H1 (cell line): ENCODE measurements at regions not wholly inside any gene's neighbourhood (a gene's known extent, or its start where the extent isn't known, plus 50 kb on each side); places are given as distances from the start of the nearest gene placed in this dataset.

ENCODE experiments used
- CTCF ChIA-PET: fragments of 300-600 bp; sonication (Branson Sonifier 250); formaldehyde crosslinking; loops from one replicate; lab custom pipeline; 2021; ENCODE audit not compliant: partially characterized antibody; lab: Charles Lee
- POLR2A ChIA-PET: fragments of 300-600 bp; sonication (Branson Sonifier 250); formaldehyde crosslinking; loops from one replicate; lab custom pipeline; 2021; ENCODE audit warnings: inconsistent platforms; ENCODE audit not compliant: partially characterized antibody; lab: Charles Lee
- DNase-seq, 2 experiments: peaks; one replicate each; pipeline versions ENCODE4 v3.0.0 to v3.0.0-alpha.2; 2010 to 2022; ENCODE audit warnings: low spot score in 2 of 2, low read depth in 1 of 2, mixed read lengths in 1 of 2
- FAIRE-seq: peaks from 2 replicates; lab custom pipeline; 2011; peaks lifted over from hg19 to GRCh38; lab: Jason Lieb, UNC
- H2AFZ ChIP-seq: 2 replicates; pipeline ENCODE4 v1.8.1; 2012; ENCODE audit warnings: low read length, inconsistent platforms
- H2AK5ac ChIP-seq: 2 replicates; pipeline ENCODE4 v1.6.1; 2013; ENCODE audit warnings: low read depth, low read length
- H2BK120ac ChIP-seq: replicated peaks from 2 replicates; pipeline ENCODE3; 2013; ENCODE audit warnings: low read depth, low read length, inconsistent platforms
- H2BK12ac ChIP-seq: 2 replicates; pipeline ENCODE4 v1.6.1; 2013; ENCODE audit warnings: low read depth, low read length
- H2BK15ac ChIP-seq: 2 replicates; pipeline ENCODE4 v1.6.1; 2013; ENCODE audit warnings: low read length
- H2BK20ac ChIP-seq: 2 replicates; pipeline ENCODE4 v1.6.1; 2013; ENCODE audit warnings: low read length
- H2BK5ac ChIP-seq: 2 replicates; pipeline ENCODE4 v1.6.1; 2013; ENCODE audit warnings: low read depth, low read length
- H3K14ac ChIP-seq: 2 replicates; pipeline ENCODE4 v1.6.1; 2013; ENCODE audit warnings: inconsistent platforms; ENCODE audit not compliant: insufficient read length
- H3K18ac ChIP-seq: 2 replicates; pipeline ENCODE4 v1.6.1; 2013; ENCODE audit warnings: low read length; ENCODE audit errors: extremely low read depth
- H3K23ac ChIP-seq: 2 replicates; pipeline ENCODE4 v1.6.1; 2013; ENCODE audit warnings: inconsistent platforms; ENCODE audit not compliant: insufficient read length
- H3K23me2 ChIP-seq: 2 replicates; pipeline ENCODE4 v1.6.1; 2013; ENCODE audit warnings: low read depth, low read length
- H3K27ac ChIP-seq: 2 replicates; pipeline ENCODE4 v1.6.1; 2011; ENCODE audit warnings: low read depth, low read length, inconsistent platforms
- H3K27me3 ChIP-seq, 4 experiments: replicated peaks in 1 of 4; 1 replicate in 1 of 4; 2 replicates in 3 of 4; pipeline versions ENCODE4 v1.6.1 to v1.8.1; 2011 to 2013; ENCODE audit warnings: low read length in 3 of 4, mild to moderate bottlenecking in 3 of 4, inconsistent platforms in 2 of 4, mixed read lengths in 2 of 4, moderate library complexity in 1 of 4; ENCODE audit not compliant: control insufficient read depth in 3 of 4, insufficient read depth in 3 of 4; ENCODE audit errors: extremely low read depth in 1 of 4
- H3K36me3 ChIP-seq, 4 experiments: 2 replicates each; pipeline versions ENCODE4 v1.6.1 to v1.8.1; 2011 to 2013; ENCODE audit warnings: mild to moderate bottlenecking in 4 of 4, low read length in 3 of 4, moderate library complexity in 2 of 4, control low read depth in 1 of 4, inconsistent platforms in 1 of 4; ENCODE audit not compliant: insufficient read depth in 4 of 4, control insufficient read depth in 2 of 4
- H3K4ac ChIP-seq: replicated peaks from 2 replicates; pipeline ENCODE3; 2013; ENCODE audit warnings: low read length, low read depth, mixed read lengths, inconsistent platforms; ENCODE audit not compliant: insufficient read length
- H3K4me1 ChIP-seq, 4 experiments: replicated peaks in 1 of 4; 1 replicate in 1 of 4; 2 replicates in 3 of 4; pipeline versions ENCODE4 v1.6.1 to v1.8.1; 2011 to 2013; ENCODE audit warnings: low read length in 3 of 4, inconsistent platforms in 2 of 4, mixed read lengths in 1 of 4; ENCODE audit not compliant: insufficient read depth in 4 of 4, control insufficient read depth in 3 of 4
- H3K4me2 ChIP-seq, 2 experiments: 2 replicates each; pipeline versions ENCODE4 v1.6.1 to v1.8.1; 2011 to 2013; ENCODE audit warnings: low read depth in 2 of 2, low read length in 2 of 2, control low read depth in 1 of 2, inconsistent platforms in 1 of 2, mild to moderate bottlenecking in 1 of 2; ENCODE audit not compliant: insufficient read depth in 1 of 2
- H3K4me3 ChIP-seq, 4 experiments: fragments of 200-600, 300-600 bp in 1 of 4; sonication (generic), shearing (Covaris generic), sonication (Bioruptor Twin) in 1 of 4; 2 replicates each; pipeline versions ENCODE4 v1.5.1 to v1.8.1; 2011 to 2016; ENCODE audit warnings: low read length in 4 of 4, low read depth in 3 of 4, control low read depth in 2 of 4, inconsistent platforms in 2 of 4, mild to moderate bottlenecking in 2 of 4, mixed read lengths in 1 of 4, moderate library complexity in 1 of 4; ENCODE audit not compliant: insufficient read depth in 2 of 4; ENCODE audit errors: extremely low read depth in 1 of 4
- H3K56ac ChIP-seq: replicated peaks from 2 replicates; pipeline ENCODE3; 2013; ENCODE audit warnings: low read depth, mild to moderate bottlenecking, mixed read lengths, low read length, inconsistent platforms; ENCODE audit not compliant: insufficient read length
- H3K79me1 ChIP-seq: 2 replicates; pipeline ENCODE4 v1.6.1; 2013; ENCODE audit warnings: low read depth, low read length, control low read depth
- H3K79me2 ChIP-seq, 2 experiments: 2 replicates each; pipeline versions ENCODE4 v1.6.1 to v1.8.1; 2012 to 2013; ENCODE audit warnings: low read length in 2 of 2, mild to moderate bottlenecking in 2 of 2, inconsistent platforms in 1 of 2; ENCODE audit not compliant: insufficient read depth in 2 of 2, control insufficient read depth in 1 of 2
- H3K9ac ChIP-seq, 4 experiments: replicated peaks in 1 of 4; 1 replicate in 1 of 4; 2 replicates in 3 of 4; pipeline versions ENCODE4 v1.6.1 to v1.8.1; 2011 to 2013; ENCODE audit warnings: low read depth in 3 of 4, low read length in 3 of 4, control low read depth in 2 of 4, mild to moderate bottlenecking in 2 of 4, moderate library complexity in 2 of 4, inconsistent platforms in 1 of 4; ENCODE audit errors: extremely low read depth in 1 of 4
- H3K9me3 ChIP-seq, 2 experiments: 2 replicates each; pipeline versions ENCODE4 v1.6.1 to v1.8.1; 2012 to 2013; ENCODE audit warnings: mild to moderate bottlenecking in 2 of 2, moderate library complexity in 2 of 2, control low read depth in 1 of 2, inconsistent platforms in 1 of 2, low read depth in 1 of 2, low read length in 1 of 2, mixed read lengths in 1 of 2; ENCODE audit not compliant: insufficient read depth in 2 of 2
- H4K20me1 ChIP-seq, 2 experiments: replicated peaks in 1 of 2; 2 replicates each; pipeline versions ENCODE3 to v1.8.1; 2011 to 2013; ENCODE audit warnings: inconsistent platforms in 2 of 2, low read length in 2 of 2, mild to moderate bottlenecking in 1 of 2; ENCODE audit not compliant: insufficient read depth in 2 of 2, control insufficient read depth in 1 of 2
- H4K5ac ChIP-seq: 2 replicates; pipeline ENCODE4 v1.6.1; 2013; ENCODE audit warnings: low read length, low read depth, mixed read lengths, inconsistent platforms; ENCODE audit not compliant: insufficient read length
- H4K8ac ChIP-seq: 2 replicates; pipeline ENCODE4 v1.8.0; 2013; ENCODE audit warnings: mild to moderate bottlenecking, moderate library complexity, low read length, inconsistent platforms; ENCODE audit not compliant: insufficient read depth; ENCODE audit errors: extremely low read depth
- H4K91ac ChIP-seq: replicated peaks from 2 replicates; pipeline ENCODE3; 2013; ENCODE audit warnings: low read length, mixed read lengths, inconsistent platforms; ENCODE audit not compliant: insufficient read length
- ATF2 ChIP-seq: IDR thresholded peaks from 2 replicates; pipeline ENCODE4 v1.6.1; 2012; ENCODE audit warnings: low read length, inconsistent platforms
- KDM4A ChIP-seq: IDR thresholded peaks from one replicate; pipeline ENCODE4 v1.7.1; 2012; ENCODE audit warnings: low read depth, mild to moderate bottlenecking, moderate library complexity, low read length, inconsistent platforms; ENCODE audit not compliant: severe bottlenecking
- RBBP5 ChIP-seq: IDR thresholded peaks from 2 replicates; pipeline ENCODE4 v1.7.1; 2012; ENCODE audit warnings: low read depth, mild to moderate bottlenecking, inconsistent platforms, low read length, moderate library complexity, borderline replicate concordance
- SIRT6 ChIP-seq: IDR thresholded peaks from one replicate; pipeline ENCODE4 v1.7.1; 2012; ENCODE audit warnings: low read length, inconsistent platforms
- SIX5 ChIP-seq: IDR thresholded peaks from 2 replicates; pipeline ENCODE4 v1.6.1; 2011; ENCODE audit warnings: mild to moderate bottlenecking, low read depth, low read length
- TCF12 ChIP-seq: IDR thresholded peaks from 2 replicates; pipeline ENCODE4 v1.6.1; 2011; ENCODE audit warnings: low read depth, mild to moderate bottlenecking, low read length
- USF2 ChIP-seq: IDR thresholded peaks from 2 replicates; pipeline ENCODE4 v1.6.1; 2011; ENCODE audit warnings: low read length, improper control_type of control experiment
- WGBS, 2 experiments: shearing (Covaris generic) in 1 of 2; methylation state at CpG; one replicate each; pipeline versions ENCODE4 v1.1.6 to v1.1.7; 2013 to 2015; ENCODE audit warnings: low lambda C conversion rate in 2 of 2, mixed read lengths in 2 of 2, inconsistent platforms in 1 of 2, low coverage in 1 of 2, missing lambda C conversion rate in 1 of 2; ENCODE audit not compliant: insufficient replicate concordance in 2 of 2, insufficient coverage in 1 of 2, insufficient read length in 1 of 2; ENCODE audit errors: extremely low coverage in 1 of 2, missing lambda C conversion rate in 1 of 2; 5-methylcytosine and 5-hydroxymethylcytosine counted together

- TF ChIP-seq USF2 (no peak), TCF12 (no peak), ATF2 (no peak), RBBP5 (no peak), KDM4A (no peak), SIRT6 (no peak), SIX5 (no peak)
- CTCF ChIA-PET: no interaction called here
Measured at GRCh38 chr6:51062166-51062722, 243.6 kb downstream of the TFAP2B start.

More at GRCh38 chr6:51062166-51062722, 243.6 kb downstream of the TFAP2B start:
- Histone ChIP-seq H4K8ac (no peak overlapping the region), H3K36me3 (no peaks in the 10 kb centered on the region), H3K27ac (no peak overlapping the region), H3K27me3 (no peaks in the 10 kb centered on the region), H3K23ac (no peak overlapping the region), H4K5ac (no peak overlapping the region), H4K20me1 (no peaks in the 10 kb centered on the region), H3K23me2 (no peaks in the 10 kb centered on the region), H2BK120ac (no peak overlapping the region), H3K4me3 (no peak overlapping the region), H4K91ac (no peak overlapping the region), H3K18ac (no peak overlapping the region), H2AK5ac (no peak overlapping the region), H3K9ac (no peak overlapping the region), H2BK20ac (no peak overlapping the region), H3K4ac (no peak overlapping the region), H3K56ac (no peak overlapping the region), H3K79me2 (no peaks in the 10 kb centered on the region), H3K4me1 (peaks cover 0 to 3% (median 0%) of the 10 kb centered on the region in 4 experiments; a peak in 2 of 7 replicates), H3K4me2 (no peak overlapping the region), H3K79me1 (no peaks in the 10 kb centered on the region), H3K14ac (no peak overlapping the region), H2BK15ac (no peak overlapping the region), H2AFZ (no peak overlapping the region), H3K9me3 (no peaks in the 10 kb centered on the region), H2BK12ac (no peak overlapping the region), H2BK5ac (no peak overlapping the region)
- DNase-seq: no peak
- POLR2A ChIA-PET: no interaction called here
- FAIRE-seq: no peak
- 90% methylated on average over 3 of the region's 3 CpGs; no CpG with 5 or more reads in 1 of the 2 experiments for WGBS, 2 experiments
